ENCODE measurements at regions not wholly inside any gene's neighbourhood (a gene's known extent, or its start where the extent isn't known, plus 50 kb on each side); places are given as distances from the start of the nearest gene placed in this dataset.

DNA sequence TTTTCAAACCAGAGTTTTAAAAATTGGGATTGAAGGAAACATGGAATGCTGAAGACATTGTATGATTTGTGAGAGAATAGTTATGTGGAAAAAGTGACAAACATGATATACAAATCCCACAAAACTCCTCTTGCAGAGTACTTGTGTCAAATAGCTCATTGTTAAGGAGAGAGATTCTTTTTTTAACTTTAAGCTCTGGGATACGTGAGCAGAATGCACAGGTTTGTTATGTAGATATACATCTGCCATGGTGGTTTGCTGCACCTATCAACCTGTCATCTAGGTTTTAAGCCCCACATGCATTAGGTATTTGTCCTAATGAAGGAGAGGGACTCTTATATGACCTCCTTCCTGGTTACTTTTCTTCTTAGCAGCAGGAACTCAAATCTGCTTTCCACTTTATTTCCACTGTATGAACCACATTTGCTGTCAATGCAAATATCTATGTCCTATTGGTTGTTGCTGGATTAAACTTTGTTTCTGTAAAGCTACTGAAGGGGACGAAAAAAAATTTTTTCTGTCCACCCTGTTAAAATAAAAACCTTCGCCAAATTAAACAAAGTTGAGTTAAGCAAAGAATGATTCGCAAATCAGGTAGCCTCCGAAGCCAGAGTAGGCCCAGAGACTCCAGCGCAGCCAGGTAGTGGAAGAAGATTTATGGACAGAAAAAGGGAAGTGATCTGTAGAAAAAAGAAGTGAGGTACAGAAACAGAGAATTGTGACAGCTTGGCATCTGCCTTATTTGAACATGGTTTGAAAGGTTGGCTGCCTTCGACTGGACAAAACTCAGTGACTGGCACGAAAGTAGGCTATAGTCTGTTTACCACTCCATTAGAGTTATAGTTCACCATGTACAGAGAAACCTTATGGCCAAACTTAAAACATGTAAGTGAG lies 430.1 kb upstream of the CHST9 start:
- ChIA-PET POLR2A (no interaction called here), RAD21 (ENCODE audit: low non-redundant PET in 1 of 2, low total read pairs in 2 of 2, uncharacterized antibody in 2 of 2, unreplicated experiment in 2 of 2) (no interaction called here), CTCF (no interaction called here)
- Histone ChIP-seq H3K9me2 (ENCODE audit: insufficient read depth) (no peaks in the 10 kb centered on the region), H3K9ac (ENCODE audit: low read length) (no peak overlapping the region), H3K4me3 (replicated peaks in 1 of 2; ENCODE audit: low read depth in 1 of 2, low read length in 2 of 2) (no peak overlapping the region), H3K27ac (ENCODE audit: low read depth, low read length) (no peak overlapping the region), H3K27me3 (ENCODE audit: insufficient read depth, low read length) (no peaks in the 10 kb centered on the region), H3K36me3 (ENCODE audit: control insufficient read depth in 1 of 2, insufficient read depth in 2 of 2, low read length in 2 of 2) (no peaks in the 10 kb centered on the region), H2AFZ (ENCODE audit: low read depth, low read length, poor library complexity, severe bottlenecking) (no peak overlapping the region), H3K4me2 (ENCODE audit: low read length) (no peak overlapping the region), H4K20me1 (ENCODE audit: insufficient read depth) (no peaks in the 10 kb centered on the region), H3K79me2 (ENCODE audit: insufficient read depth, low read length) (no peaks in the 10 kb centered on the region), H3K4me1 (ENCODE audit: control insufficient read depth in 1 of 2, insufficient read depth in 2 of 2, low read length in 2 of 2) (no peaks in the 10 kb centered on the region), H3K9me3 (ENCODE audit: control insufficient read depth in 1 of 2, insufficient read depth in 1 of 2, low read depth in 1 of 2, low read length in 2 of 2) (no peaks in the 10 kb centered on the region)
- intact Hi-C loops (cut with micrococcal nuclease) = no loop called here
- no peak for ATAC-seq
- no TSS peak for BruUV-seq (replicated peaks)
- TF ChIP-seq SRF (IDR thresholded peaks at IDR 0.05; ENCODE audit: low read depth) (no peak), EZH2phosphoT487 (IDR thresholded peaks at IDR 0.05; ENCODE audit: borderline replicate concordance) (no peak), SIN3A (IDR thresholded peaks at IDR 0.05; ENCODE audit: low read depth) (no peak)
- no peak for DNase-seq (ENCODE audit: low read depth, low spot score)

- Histone ChIP-seq H3K36me3 (ENCODE audit: control insufficient read depth in 1 of 2, insufficient read depth in 2 of 2, low read length in 2 of 2) (no peaks in the 10 kb centered on the region), H3K4me3 (replicated peaks in 1 of 2; ENCODE audit: low read depth in 1 of 2, low read length in 2 of 2) (no peak overlapping the region), H3K9me3 (ENCODE audit: control insufficient read depth in 1 of 2, insufficient read depth in 1 of 2, low read depth in 1 of 2, low read length in 2 of 2) (no peaks in the 10 kb centered on the region), H3K9me2 (ENCODE audit: insufficient read depth) (no peaks in the 10 kb centered on the region), H2AFZ (ENCODE audit: low read depth, low read length, poor library complexity, severe bottlenecking) (no peak overlapping the region), H4K20me1 (ENCODE audit: insufficient read depth) (no peaks in the 10 kb centered on the region), H3K79me2 (ENCODE audit: insufficient read depth, low read length) (no peaks in the 10 kb centered on the region), H3K4me2 (ENCODE audit: low read length) (no peak overlapping the region), H3K4me1 (ENCODE audit: control insufficient read depth in 1 of 2, insufficient read depth in 2 of 2, low read length in 2 of 2) (no peaks in the 10 kb centered on the region), H3K27ac (ENCODE audit: low read depth, low read length) (no peak overlapping the region), H3K27me3 (ENCODE audit: insufficient read depth, low read length) (no peaks in the 10 kb centered on the region), H3K9ac (ENCODE audit: low read length) (no peak overlapping the region)
- DNase-seq (ENCODE audit: low read depth, low spot score) (no peak), ATAC-seq (no peak)
- intact Hi-C loops (cut with micrococcal nuclease) = no loop called here
- ChIA-PET RAD21 (ENCODE audit: low non-redundant PET in 1 of 2, low total read pairs in 2 of 2, uncharacterized antibody in 2 of 2, unreplicated experiment in 2 of 2) (no interaction called here), CTCF (interaction anchor here (0.6 to 2.0 kb wide), 9 partner anchors 10 to 1226 kb away, joined by 3 to 7 read pairs (median 4); no protein-coding TSS in a partner anchor), POLR2A (no interaction called here)
- no TSS peak for BruUV-seq (replicated peaks)
- TF ChIP-seq FOSL1 (IDR thresholded peaks at IDR 0.05; ENCODE audit: low read depth) (no peak), ATF3 (IDR thresholded peaks at IDR 0.05) (no peak), EGR1 (IDR thresholded peaks at IDR 0.05; ENCODE audit: low read depth) (no peak), POLR2AphosphoS5 (IDR thresholded peaks at IDR 0.05; ENCODE audit: low read depth, low read length) (no peak), CEBPB (IDR thresholded peaks at IDR 0.05; ENCODE audit: low read depth) (no peak), YY1 (IDR thresholded peaks at IDR 0.05; ENCODE audit: extremely low read depth, insufficient replicate concordance, low read depth, low read length) (no peak), POLR2A (IDR thresholded peaks at IDR 0.05; ENCODE audit: borderline replicate concordance, extremely low read depth, insufficient read depth, insufficient read length) (no peak), CBX3 (IDR thresholded peaks at IDR 0.05; ENCODE audit: low read depth) (no peak), SRF (IDR thresholded peaks at IDR 0.05; ENCODE audit: low read depth) (no peak), ELF1 (IDR thresholded peaks at IDR 0.05; ENCODE audit: borderline replicate concordance, low read depth) (no peak), ZNF274 (IDR thresholded peaks at IDR 0.05; ENCODE audit: low read depth, low read length) (no peak)
- TF ChIP-seq, protein P1, sequence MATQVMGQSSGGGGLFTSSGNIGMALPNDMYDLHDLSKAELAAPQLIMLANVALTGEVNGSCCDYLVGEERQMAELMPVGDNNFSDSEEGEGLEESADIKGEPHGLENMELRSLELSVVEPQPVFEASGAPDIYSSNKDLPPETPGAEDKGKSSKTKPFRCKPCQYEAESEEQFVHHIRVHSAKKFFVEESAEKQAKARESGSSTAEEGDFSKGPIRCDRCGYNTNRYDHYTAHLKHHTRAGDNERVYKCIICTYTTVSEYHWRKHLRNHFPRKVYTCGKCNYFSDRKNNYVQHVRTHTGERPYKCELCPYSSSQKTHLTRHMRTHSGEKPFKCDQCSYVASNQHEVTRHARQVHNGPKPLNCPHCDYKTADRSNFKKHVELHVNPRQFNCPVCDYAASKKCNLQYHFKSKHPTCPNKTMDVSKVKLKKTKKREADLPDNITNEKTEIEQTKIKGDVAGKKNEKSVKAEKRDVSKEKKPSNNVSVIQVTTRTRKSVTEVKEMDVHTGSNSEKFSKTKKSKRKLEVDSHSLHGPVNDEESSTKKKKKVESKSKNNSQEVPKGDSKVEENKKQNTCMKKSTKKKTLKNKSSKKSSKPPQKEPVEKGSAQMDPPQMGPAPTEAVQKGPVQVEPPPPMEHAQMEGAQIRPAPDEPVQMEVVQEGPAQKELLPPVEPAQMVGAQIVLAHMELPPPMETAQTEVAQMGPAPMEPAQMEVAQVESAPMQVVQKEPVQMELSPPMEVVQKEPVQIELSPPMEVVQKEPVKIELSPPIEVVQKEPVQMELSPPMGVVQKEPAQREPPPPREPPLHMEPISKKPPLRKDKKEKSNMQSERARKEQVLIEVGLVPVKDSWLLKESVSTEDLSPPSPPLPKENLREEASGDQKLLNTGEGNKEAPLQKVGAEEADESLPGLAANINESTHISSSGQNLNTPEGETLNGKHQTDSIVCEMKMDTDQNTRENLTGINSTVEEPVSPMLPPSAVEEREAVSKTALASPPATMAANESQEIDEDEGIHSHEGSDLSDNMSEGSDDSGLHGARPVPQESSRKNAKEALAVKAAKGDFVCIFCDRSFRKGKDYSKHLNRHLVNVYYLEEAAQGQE (IDR thresholded peaks at IDR 0.05; ENCODE audit: low read depth) = no peak
- TF ChIP-seq, protein P2, sequence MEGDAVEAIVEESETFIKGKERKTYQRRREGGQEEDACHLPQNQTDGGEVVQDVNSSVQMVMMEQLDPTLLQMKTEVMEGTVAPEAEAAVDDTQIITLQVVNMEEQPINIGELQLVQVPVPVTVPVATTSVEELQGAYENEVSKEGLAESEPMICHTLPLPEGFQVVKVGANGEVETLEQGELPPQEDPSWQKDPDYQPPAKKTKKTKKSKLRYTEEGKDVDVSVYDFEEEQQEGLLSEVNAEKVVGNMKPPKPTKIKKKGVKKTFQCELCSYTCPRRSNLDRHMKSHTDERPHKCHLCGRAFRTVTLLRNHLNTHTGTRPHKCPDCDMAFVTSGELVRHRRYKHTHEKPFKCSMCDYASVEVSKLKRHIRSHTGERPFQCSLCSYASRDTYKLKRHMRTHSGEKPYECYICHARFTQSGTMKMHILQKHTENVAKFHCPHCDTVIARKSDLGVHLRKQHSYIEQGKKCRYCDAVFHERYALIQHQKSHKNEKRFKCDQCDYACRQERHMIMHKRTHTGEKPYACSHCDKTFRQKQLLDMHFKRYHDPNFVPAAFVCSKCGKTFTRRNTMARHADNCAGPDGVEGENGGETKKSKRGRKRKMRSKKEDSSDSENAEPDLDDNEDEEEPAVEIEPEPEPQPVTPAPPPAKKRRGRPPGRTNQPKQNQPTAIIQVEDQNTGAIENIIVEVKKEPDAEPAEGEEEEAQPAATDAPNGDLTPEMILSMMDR (IDR thresholded peaks at IDR 0.05 in 2 of 3, conservative IDR thresholded peaks at IDR 0.05 in 1 of 3; ENCODE audit: borderline replicate concordance in 1 of 3, insufficient read depth in 1 of 3, low read depth in 2 of 3, low read length in 2 of 3) = no peak
Measured at GRCh38 chr18:27609221-27609620, 424.1 kb upstream of the CHST9 start.

All from HCT116 (cell line).